Heart left ventricle (tissue), 13 donors: ENCODE measurements at regions not wholly inside any gene's neighbourhood (a gene's known extent, or its start where the extent isn't known, plus 50 kb on each side); places are given as distances from the start of the nearest gene placed in this dataset.

Experiments used
- CTCF ChIP-seq, 12 donors: fragments of 200-600 bp; sonication (generic) in 4 of 12; IDR thresholded peaks; one replicate each; pipeline versions ENCODE4 v1.5.0 to v1.8.0; 2018 to 2022; ENCODE audit warnings: antibody characterized with exemption in 12 of 12, mild to moderate bottlenecking in 5 of 12
- POLR2A ChIP-seq, 2 donors: fragments of 450-650 bp; IDR thresholded peaks; one replicate each; pipeline ENCODE4 v1.6.1; 2017; ENCODE audit warnings: antibody characterized with exemption in 2 of 2, mild to moderate bottlenecking in 2 of 2, moderate library complexity in 2 of 2
- donor health status: ischemic (EF 13 %, LVEDD 7.1; RV severe dilation, severe dysfunction).
- donor health status: DM: no; HTN: yes; CAD: no.
- donor health status: DM: no; HTN: no; CAD: no.
- donor health status: ischemic (EF 25% LVEDD 6.9; RV normal size, moderate dysfunction).
- donor health status: ischemic (EF 25% LVEDD 5.7; RV mildly dilated, moderate dysfunction).
- donor health status: ischemic (EF 35%, LVEDD 5.7; RV mildly dilated, moderate dysfunction).
- donor health status: nonischemic (EF 11% LVEDD 7.7; RV severe dilation, severe dysfunction).
- donor health status: DM: yes; HTN: yes; CAD: no.
- donor health status: PGD.
- donor health status: ischemic (EF 29% LVEDD 5.4; RV normal size, mild dysfunction).
- donor health status: nonischemic (EF 23%, LVEDD 6.1; RV moderate dilation, normal function).

- TF ChIP-seq POLR2A (IDR thresholded peaks at IDR 0.05) (no peak), CTCF (IDR thresholded peaks at IDR 0.05) (no peak)
Observed at GRCh38 chr1:116312681-116313069, 60.4 kb upstream of the ATP1A1 start.
